Stomach smooth muscle (tissue), 2 donors: ENCODE measurements at regions not wholly inside any gene's neighbourhood (a gene's known extent, or its start where the extent isn't known, plus 50 kb on each side); places are given as distances from the start of the nearest gene placed in this dataset.

Experiments used
- H3K27ac ChIP-seq: one replicate; pipeline ENCODE4 v1.7.0; 2013; ENCODE audit warnings: mild to moderate bottlenecking, low read length, inconsistent platforms
- H3K27me3 ChIP-seq, 2 donors: one replicate each; pipeline ENCODE4 v1.7.0; 2013; ENCODE audit warnings: low read length in 2 of 2; ENCODE audit not compliant: insufficient read depth in 2 of 2, control insufficient read depth in 1 of 2
- H3K36me3 ChIP-seq, 2 donors: one replicate each; pipeline ENCODE4 v1.7.0; 2013; ENCODE audit warnings: low read length in 2 of 2; ENCODE audit not compliant: control insufficient read depth in 2 of 2, insufficient read depth in 2 of 2
- H3K4me1 ChIP-seq: one replicate; pipeline ENCODE4 v1.7.0; 2013; ENCODE audit warnings: low read length; ENCODE audit not compliant: control insufficient read depth, insufficient read depth
- H3K4me3 ChIP-seq, 2 donors: one replicate each; pipeline ENCODE4 v1.7.0; 2013; ENCODE audit warnings: low read length in 2 of 2
- H3K9ac ChIP-seq, 2 donors: one replicate each; pipeline ENCODE4 v1.7.0; 2013; ENCODE audit warnings: low read length in 2 of 2, mild to moderate bottlenecking in 1 of 2
- H3K9me3 ChIP-seq, 2 donors: one replicate each; pipeline ENCODE4 v1.7.0; 2013; ENCODE audit warnings: low read length in 2 of 2; ENCODE audit not compliant: control insufficient read depth in 2 of 2
- donor health status: healthy.
- donor health status: Pancreatic carcinoma.

DNA sequence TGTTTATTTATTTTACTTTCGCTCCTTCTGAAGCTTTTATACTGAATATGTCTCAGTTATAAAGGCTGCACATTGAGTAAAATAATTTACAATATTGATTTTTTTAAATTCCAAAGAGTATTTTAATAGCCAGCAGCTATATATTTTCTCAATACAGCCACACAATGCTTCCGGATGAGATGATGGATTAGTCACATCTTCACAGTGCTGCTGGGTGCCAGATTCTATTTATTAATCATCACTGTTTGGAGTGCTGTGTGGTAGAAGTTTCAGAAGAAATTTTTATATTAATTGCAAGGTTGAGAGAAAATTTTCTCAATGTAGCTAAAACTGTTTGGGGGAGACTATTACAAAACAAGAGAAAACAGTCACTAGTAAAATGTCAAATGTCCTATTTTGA lies 989.8 kb downstream of the TLE4 start:
- Histone ChIP-seq H3K4me1 (no peaks in the 10 kb centered on the region), H3K9ac (no peak overlapping the region), H3K36me3 (no peaks in the 10 kb centered on the region), H3K9me3 (no peaks in the 10 kb centered on the region), H3K4me3 (no peak overlapping the region), H3K27ac (no peak overlapping the region), H3K27me3 (no peaks in the 10 kb centered on the region)

DNA sequence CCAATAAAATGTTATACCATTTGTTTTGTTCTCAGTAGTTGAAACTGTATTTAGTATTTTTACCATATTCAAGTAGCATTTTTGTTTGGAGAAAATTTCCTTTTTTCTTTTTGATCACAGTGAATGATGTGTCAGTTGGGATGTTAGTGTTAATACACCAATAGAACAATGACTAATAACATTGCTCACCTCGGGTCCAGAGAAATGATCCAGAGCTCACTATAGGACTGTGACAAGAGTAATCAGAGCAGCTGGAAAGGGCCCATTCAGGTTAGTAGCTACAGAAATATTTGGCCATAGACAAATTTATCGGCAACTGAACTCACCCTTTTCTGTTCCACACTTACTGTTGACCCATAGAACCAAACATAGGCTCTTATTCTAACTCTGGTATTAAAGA lies 989.2 kb downstream of the TLE4 start:
- Histone ChIP-seq H3K9me3 (no peaks in the 10 kb centered on the region), H3K4me1 (no peaks in the 10 kb centered on the region), H3K4me3 (no peak overlapping the region), H3K27me3 (no peaks in the 10 kb centered on the region), H3K27ac (no peak overlapping the region), H3K36me3 (no peaks in the 10 kb centered on the region), H3K9ac (no peak overlapping the region)

DNA sequence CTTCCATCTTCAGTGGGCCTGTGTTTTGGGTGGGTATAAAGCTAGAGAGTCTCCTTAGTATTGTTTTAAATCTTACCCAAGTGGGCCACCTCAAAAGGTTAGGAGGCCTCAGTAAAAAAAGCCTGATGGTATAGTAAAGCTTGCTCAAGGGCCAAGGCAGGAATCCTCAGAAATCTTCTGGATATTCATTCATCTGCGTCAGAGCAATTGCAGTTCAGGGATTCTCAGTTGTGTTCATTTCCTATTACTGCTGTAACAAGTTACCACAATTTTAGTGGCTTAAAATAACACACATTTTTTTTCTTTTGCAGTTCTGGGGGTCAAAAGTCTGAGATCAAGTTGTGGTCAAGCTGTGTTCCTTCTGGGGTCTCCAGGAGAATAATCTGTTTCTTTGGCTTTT lies 985.5 kb downstream of the TLE4 start:
- Histone ChIP-seq H3K9ac (no peak overlapping the region), H3K27ac (no peak overlapping the region), H3K36me3 (no peaks in the 10 kb centered on the region)

DNA sequence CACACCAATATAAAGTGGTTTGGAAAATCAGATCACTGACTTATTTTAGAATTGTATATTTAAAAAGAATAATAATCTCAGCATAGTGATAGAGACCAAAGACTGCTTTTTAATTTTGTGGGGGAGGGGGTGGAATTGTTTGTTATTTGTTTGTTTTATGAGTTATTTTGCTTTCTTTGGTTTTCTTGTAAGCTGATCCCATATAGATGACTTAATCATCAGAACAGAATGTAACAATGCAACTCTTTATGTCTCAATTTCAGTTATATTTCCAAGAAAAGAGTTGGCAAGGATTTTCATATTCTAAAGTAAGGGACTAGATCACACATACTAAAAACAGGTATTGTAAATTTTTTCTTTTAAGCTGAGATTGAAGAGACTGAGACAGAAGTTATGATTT lies 984.9 kb downstream of the TLE4 start:
- no peaks in the 10 kb centered on the region for H3K9me3 ChIP-seq
- no peak overlapping the region for H3K27ac ChIP-seq
- no peak overlapping the region for H3K9ac ChIP-seq
- no peaks in the 10 kb centered on the region for H3K27me3 ChIP-seq
- H3K36me3 ChIP-seq: no peaks in the 10 kb centered on the region
- H3K4me3 ChIP-seq: no peak overlapping the region
- no peaks in the 10 kb centered on the region for H3K4me1 ChIP-seq

More for the DNA sequence above, 985.5 kb downstream of the TLE4 start:
- Histone ChIP-seq H3K9me3 (no peaks in the 10 kb centered on the region), H3K4me3 (no peak overlapping the region), H3K27me3 (no peaks in the 10 kb centered on the region), H3K4me1 (no peaks in the 10 kb centered on the region)

DNA sequence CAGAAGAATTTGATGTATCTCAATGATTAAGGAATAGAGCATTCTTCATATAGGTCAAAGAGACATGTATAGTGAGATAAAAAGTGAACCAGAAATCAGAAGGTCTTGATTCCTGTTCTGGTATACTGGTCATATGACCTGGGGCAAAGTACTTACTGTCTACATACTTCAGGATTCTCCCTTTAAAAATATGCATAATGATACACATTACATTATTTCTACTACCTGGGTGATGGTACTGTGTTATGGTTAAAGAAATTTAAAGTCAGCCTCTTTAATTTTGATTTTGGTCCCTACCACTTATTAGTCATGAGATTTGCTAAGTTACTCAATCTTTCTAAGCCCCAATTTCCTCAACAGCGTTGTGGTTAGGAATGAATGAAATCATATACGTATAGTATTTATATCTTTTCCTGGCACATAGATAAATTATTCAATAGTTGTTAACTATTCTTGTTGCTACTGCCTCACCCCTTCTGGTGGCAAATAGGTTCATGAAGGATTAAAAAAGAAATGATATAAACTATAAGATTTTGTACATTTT lies 984.1 kb downstream of the TLE4 start:
- H3K4me3 ChIP-seq: no peak overlapping the region
- no peak overlapping the region for H3K9ac ChIP-seq
- no peaks in the 10 kb centered on the region for H3K4me1 ChIP-seq
- H3K36me3 ChIP-seq: no peaks in the 10 kb centered on the region
- H3K27me3 ChIP-seq: no peaks in the 10 kb centered on the region
- H3K9me3 ChIP-seq: no peaks in the 10 kb centered on the region
- H3K27ac ChIP-seq: no peak overlapping the region

DNA sequence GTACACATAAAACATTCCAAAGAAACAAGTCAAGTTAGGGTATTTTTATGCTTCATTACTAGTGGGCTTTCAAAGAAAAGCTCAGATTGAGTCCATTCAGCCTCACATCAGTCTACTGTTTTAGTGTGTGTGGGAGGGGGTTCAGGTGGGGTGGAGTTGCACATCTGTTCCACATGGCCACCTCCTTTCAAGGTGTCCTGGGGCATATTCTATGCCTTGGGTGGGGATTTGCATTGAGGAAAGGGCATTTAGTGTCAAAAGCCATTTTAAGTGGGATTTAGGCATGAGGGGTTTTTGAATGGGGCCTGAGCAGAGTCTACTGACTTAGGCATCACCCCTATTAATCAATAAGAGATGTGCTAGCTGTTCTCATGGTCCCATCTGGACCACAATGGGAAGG lies 983.1 kb downstream of the TLE4 start:
- no peaks in the 10 kb centered on the region for H3K36me3 ChIP-seq
- H3K4me1 ChIP-seq: no peaks in the 10 kb centered on the region

DNA sequence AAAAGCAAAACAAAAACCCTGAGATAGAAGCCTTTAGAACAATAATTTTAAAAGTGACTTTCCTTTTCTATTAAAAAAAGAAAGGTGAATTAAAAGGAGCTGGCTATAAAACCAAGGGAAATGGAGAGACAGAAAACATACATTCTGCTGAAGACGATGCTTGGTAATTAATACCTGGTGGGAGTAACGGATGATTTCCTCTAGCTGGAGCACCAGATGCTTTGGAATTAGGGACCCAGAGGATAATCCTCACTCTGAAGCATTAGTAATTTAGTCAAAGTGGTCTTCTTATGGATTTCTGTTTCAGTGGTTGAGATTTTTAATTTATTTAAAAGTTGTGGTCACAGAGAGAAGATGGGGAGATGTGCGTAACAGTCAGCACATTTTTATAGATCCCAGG lies 982.5 kb downstream of the TLE4 start:
- Histone ChIP-seq H3K4me1 (no peaks in the 10 kb centered on the region), H3K27me3 (no peaks in the 10 kb centered on the region), H3K27ac (no peak overlapping the region), H3K36me3 (no peaks in the 10 kb centered on the region), H3K9ac (no peak overlapping the region), H3K9me3 (no peaks in the 10 kb centered on the region), H3K4me3 (no peak overlapping the region)

More for the DNA sequence above, 983.1 kb downstream of the TLE4 start:
- H3K27me3 ChIP-seq: no peaks in the 10 kb centered on the region
- H3K27ac ChIP-seq: no peak overlapping the region
- no peak overlapping the region for H3K4me3 ChIP-seq
- no peak overlapping the region for H3K9ac ChIP-seq
- H3K9me3 ChIP-seq: no peaks in the 10 kb centered on the region

DNA sequence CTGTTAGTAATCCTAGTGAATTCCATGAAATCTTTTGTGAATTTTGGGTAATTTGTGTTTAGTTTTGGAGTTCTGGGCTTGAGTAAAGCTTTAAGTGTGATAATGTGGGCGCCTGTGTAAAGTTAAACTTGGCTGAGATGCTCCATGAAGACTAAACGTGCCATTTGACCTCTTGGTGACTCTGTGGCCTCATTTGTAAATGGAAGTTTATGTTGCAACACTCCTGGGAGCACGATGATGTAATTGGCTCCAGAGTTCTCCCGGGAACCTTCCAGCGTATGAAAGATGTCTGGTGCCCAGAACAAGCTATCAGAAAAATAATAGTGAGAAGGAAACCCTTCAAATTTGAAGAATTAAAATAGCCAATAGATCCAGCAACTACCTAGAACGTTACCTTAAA lies 981.2 kb downstream of the TLE4 start:
- Histone ChIP-seq H3K4me1 (no peaks in the 10 kb centered on the region), H3K27ac (no peak overlapping the region), H3K36me3 (no peaks in the 10 kb centered on the region), H3K9me3 (no peaks in the 10 kb centered on the region), H3K4me3 (no peak overlapping the region), H3K9ac (no peak overlapping the region), H3K27me3 (no peaks in the 10 kb centered on the region)

DNA sequence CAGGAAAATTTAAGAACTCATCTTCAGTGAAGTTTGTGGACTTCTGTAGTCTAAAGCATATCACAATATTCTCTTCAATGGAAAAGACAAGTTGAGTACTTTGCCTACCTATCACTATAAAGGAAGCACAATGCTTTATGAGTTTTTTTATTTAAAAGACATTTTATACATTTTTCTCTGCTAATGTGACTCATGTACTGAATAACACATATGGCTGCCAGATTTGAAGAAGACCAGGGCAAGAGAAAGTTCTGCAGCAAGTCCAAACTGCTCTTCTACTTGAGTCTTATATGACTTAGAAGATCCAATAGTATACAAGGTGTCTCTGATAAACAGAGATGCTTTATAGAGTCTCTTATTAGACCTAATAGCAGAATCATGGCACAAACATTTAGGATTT lies 978.4 kb downstream of the TLE4 start:
- Histone ChIP-seq H3K27ac (no peak overlapping the region), H3K36me3 (no peaks in the 10 kb centered on the region), H3K9me3 (no peaks in the 10 kb centered on the region), H3K27me3 (no peaks in the 10 kb centered on the region), H3K9ac (no peak overlapping the region), H3K4me1 (no peaks in the 10 kb centered on the region), H3K4me3 (no peak overlapping the region)

DNA sequence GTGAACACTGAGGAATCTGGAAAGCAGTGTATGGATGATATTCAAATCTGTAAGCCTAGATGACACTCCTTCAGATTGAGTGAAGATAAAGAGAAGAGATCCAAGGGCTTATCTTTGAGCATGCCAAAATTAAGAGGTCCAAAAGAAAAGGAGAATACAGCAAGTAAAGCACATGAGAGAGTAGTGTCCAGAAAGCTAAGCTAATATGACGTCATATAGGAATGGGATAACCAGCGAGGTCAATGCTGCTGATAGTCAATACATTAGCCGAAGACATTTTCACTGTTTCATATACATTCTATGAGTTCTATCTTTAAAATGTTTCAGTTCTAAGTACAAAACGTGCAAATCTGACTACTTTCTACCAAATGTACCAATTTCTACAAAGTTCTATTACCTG lies 975.8 kb downstream of the TLE4 start:
- Histone ChIP-seq H3K9ac (no peak overlapping the region), H3K9me3 (no peaks in the 10 kb centered on the region), H3K36me3 (no peaks in the 10 kb centered on the region), H3K4me1 (no peaks in the 10 kb centered on the region), H3K27me3 (no peaks in the 10 kb centered on the region), H3K4me3 (no peak overlapping the region), H3K27ac (no peak overlapping the region)

DNA sequence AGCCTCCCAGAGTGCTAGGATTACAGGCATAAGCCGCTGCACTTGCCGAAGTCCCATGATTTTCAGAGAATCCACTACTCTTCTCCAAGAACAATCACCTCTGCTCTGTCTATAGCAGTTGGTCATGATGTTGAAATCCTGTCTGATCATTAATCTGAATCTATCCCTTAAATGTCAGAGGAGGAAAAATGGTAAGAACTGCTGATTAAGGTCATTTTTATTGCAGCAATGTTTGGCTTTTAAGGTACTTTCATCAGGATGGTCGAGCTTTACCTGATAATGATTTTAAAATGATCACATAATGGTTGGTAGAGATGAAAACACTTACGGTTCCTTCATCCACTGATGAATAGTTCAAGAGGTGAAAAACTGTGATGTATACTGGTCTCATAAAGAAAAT lies 968.6 kb downstream of the TLE4 start:
- Histone ChIP-seq H3K9ac (no peak overlapping the region), H3K27me3 (no peaks in the 10 kb centered on the region), H3K27ac (no peak overlapping the region), H3K36me3 (no peaks in the 10 kb centered on the region), H3K4me3 (no peak overlapping the region), H3K4me1 (no peaks in the 10 kb centered on the region), H3K9me3 (no peaks in the 10 kb centered on the region)
